ENCODE measurements at regions not wholly inside any gene's neighbourhood (a gene's known extent, or its start where the extent isn't known, plus 50 kb on each side); places are given as distances from the start of the nearest gene placed in this dataset.

DNA sequence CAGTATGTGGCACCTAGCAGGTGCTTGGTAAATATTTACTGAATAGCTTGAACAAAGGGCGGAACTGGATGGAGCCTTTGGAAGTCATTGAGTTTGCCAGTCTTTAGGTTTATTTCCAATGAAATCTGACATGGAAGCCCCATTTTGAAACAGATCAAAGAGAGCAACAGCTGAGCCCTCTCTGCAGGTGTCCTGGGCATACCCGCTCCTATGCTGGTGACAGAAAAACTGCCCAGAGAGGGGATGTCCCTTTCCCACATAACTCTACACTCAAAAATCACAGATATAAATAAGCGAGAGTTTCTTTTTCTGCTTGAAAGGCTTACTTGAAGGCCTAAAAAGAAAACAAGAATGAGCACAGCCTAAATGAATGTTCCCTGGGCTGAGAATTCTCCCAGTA, 53.0 kb upstream of the RALY start:
- TF ChIP-seq, protein P1, sequence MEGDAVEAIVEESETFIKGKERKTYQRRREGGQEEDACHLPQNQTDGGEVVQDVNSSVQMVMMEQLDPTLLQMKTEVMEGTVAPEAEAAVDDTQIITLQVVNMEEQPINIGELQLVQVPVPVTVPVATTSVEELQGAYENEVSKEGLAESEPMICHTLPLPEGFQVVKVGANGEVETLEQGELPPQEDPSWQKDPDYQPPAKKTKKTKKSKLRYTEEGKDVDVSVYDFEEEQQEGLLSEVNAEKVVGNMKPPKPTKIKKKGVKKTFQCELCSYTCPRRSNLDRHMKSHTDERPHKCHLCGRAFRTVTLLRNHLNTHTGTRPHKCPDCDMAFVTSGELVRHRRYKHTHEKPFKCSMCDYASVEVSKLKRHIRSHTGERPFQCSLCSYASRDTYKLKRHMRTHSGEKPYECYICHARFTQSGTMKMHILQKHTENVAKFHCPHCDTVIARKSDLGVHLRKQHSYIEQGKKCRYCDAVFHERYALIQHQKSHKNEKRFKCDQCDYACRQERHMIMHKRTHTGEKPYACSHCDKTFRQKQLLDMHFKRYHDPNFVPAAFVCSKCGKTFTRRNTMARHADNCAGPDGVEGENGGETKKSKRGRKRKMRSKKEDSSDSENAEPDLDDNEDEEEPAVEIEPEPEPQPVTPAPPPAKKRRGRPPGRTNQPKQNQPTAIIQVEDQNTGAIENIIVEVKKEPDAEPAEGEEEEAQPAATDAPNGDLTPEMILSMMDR (IDR thresholded peaks at IDR 0.05), result no peak
- no peak for TF ChIP-seq POLR2A (IDR thresholded peaks at IDR 0.05)

Data from thyroid gland (tissue), 4 donors.